Mammary epithelial cell (primary cell): ENCODE measurements at regions not wholly inside any gene's neighbourhood (a gene's known extent, or its start where the extent isn't known, plus 50 kb on each side); places are given as distances from the start of the nearest gene placed in this dataset.

ENCODE experiments used
- CTCF ChIP-seq, 2 donors: IDR thresholded peaks in 1 of 2; conservative IDR thresholded peaks in 1 of 2; 2 replicates each; pipeline ENCODE4 v1.5.1; 2011 to 2012; ENCODE audit warnings: inconsistent platforms in 2 of 2, low read length in 2 of 2, mild to moderate bottlenecking in 2 of 2, control low read depth in 1 of 2, low read depth in 1 of 2; ENCODE audit not compliant: insufficient read depth in 1 of 2; ENCODE audit errors: extremely low read depth in 1 of 2
- EZH2 ChIP-seq: IDR thresholded peaks from 2 replicates; pipeline ENCODE4 v1.6.1; 2012; ENCODE audit warnings: low read length, inconsistent platforms, borderline replicate concordance

GRCh38 chrX:131402124-131402811 is 113.2 kb upstream of the IGSF1 start:
- TF ChIP-seq CTCF (conservative IDR thresholded peaks at IDR 0.05 in 1 of 2, IDR thresholded peaks at IDR 0.05 in 1 of 2; ENCODE audit: extremely low read depth in 1 of 2, insufficient read depth in 1 of 2, low read depth in 1 of 2, low read length in 2 of 2): no peak
- TF ChIP-seq EZH2: no peak
